ENCODE measurements at regions not wholly inside any gene's neighbourhood (a gene's known extent, or its start where the extent isn't known, plus 50 kb on each side); places are given as distances from the start of the nearest gene placed in this dataset.

- DNase-seq (ENCODE audit: low read depth, low spot score) (no peak), ATAC-seq (no peak)
- POLR2A ChIA-PET: no interaction called here
- H3K4me1 ChIP-seq (ENCODE audit: control insufficient read depth, insufficient read depth, low read length): no peaks in the 10 kb centered on the region
- H3K27ac ChIP-seq (ENCODE audit: low read length): no peak overlapping the region
- H3K4me3 ChIP-seq (ENCODE audit: low read depth in 2 of 2, low read length in 2 of 2): no peak overlapping the region
- TF ChIP-seq CTCF (IDR thresholded peaks at IDR 0.05) (no peak), TCF7L2 (IDR thresholded peaks at IDR 0.05; ENCODE audit: low read depth, low read length) (no peak), REST (IDR thresholded peaks at IDR 0.05; ENCODE audit: insufficient read depth in 1 of 2, low read depth in 2 of 2, low read length in 1 of 2) (no peak), POLR2AphosphoS5 (IDR thresholded peaks at IDR 0.05; ENCODE audit: low read depth, low read length) (no peak), SIN3A (IDR thresholded peaks at IDR 0.05; ENCODE audit: borderline replicate concordance, insufficient read depth, low read depth, low read length) (no peak)
- in situ Hi-C loops (cut with HindIII; ENCODE audit: low pct_unique_long_range_greater_than_20kb, low sequenced_read_pairs) (no loop called here), intact Hi-C loops (cut with micrococcal nuclease; ENCODE audit: unreplicated experiment) (no loop called here)
- H3K9me3 ChIP-seq (ENCODE audit: control insufficient read depth, insufficient read depth, low read depth, low read length): no peaks in the 10 kb centered on the region
- H3K27me3 ChIP-seq (ENCODE audit: control insufficient read depth, insufficient read depth, low read length): no peaks in the 10 kb centered on the region
- CTCF ChIA-PET: no interaction called here
- BruUV-seq (replicated peaks): no TSS peak
- H3K36me3 ChIP-seq (ENCODE audit: control insufficient read depth, insufficient read depth, low read length): no peaks in the 10 kb centered on the region
Measured at GRCh38 chr1:191163621-191164020, 686.0 kb upstream of the BRINP3 start.

- no peak for TF ChIP-seq CTCF (IDR thresholded peaks at IDR 0.05)
- TF ChIP-seq TCF7L2 (IDR thresholded peaks at IDR 0.05; ENCODE audit: low read depth, low read length): no peak
- TF ChIP-seq REST (IDR thresholded peaks at IDR 0.05; ENCODE audit: insufficient read depth in 1 of 2, low read depth in 2 of 2, low read length in 1 of 2): no peak
- no peak for TF ChIP-seq POLR2AphosphoS5 (IDR thresholded peaks at IDR 0.05; ENCODE audit: low read depth, low read length)
- TF ChIP-seq SIN3A (IDR thresholded peaks at IDR 0.05; ENCODE audit: borderline replicate concordance, insufficient read depth, low read depth, low read length): no peak
Measured at GRCh38 chr1:191174298-191174697, 696.6 kb upstream of the BRINP3 start.

More at GRCh38 chr1:191174298-191174697, 696.6 kb upstream of the BRINP3 start:
- Histone ChIP-seq H3K9me3 (ENCODE audit: control insufficient read depth, insufficient read depth, low read depth, low read length) (no peaks in the 10 kb centered on the region), H3K27ac (ENCODE audit: low read length) (peak overlapping the region; percentile 25; the same call in 1 of the 2 replicates), H3K36me3 (ENCODE audit: control insufficient read depth, insufficient read depth, low read length) (no peaks in the 10 kb centered on the region), H3K27me3 (ENCODE audit: control insufficient read depth, insufficient read depth, low read length) (no peaks in the 10 kb centered on the region), H3K4me3 (ENCODE audit: low read depth in 2 of 2, low read length in 2 of 2) (peak overlapping the region in 1 of 2 experiments; percentile 9; a peak in 1 of 4 replicates), H3K4me1 (ENCODE audit: control insufficient read depth, insufficient read depth, low read length) (no peaks in the 10 kb centered on the region)
- ChIA-PET CTCF (no interaction called here), POLR2A (no interaction called here)
- intact Hi-C loops (cut with micrococcal nuclease; ENCODE audit: unreplicated experiment) (no loop called here), in situ Hi-C loops (cut with HindIII; ENCODE audit: low pct_unique_long_range_greater_than_20kb, low sequenced_read_pairs) (no loop called here)
- ATAC-seq (no peak), DNase-seq (ENCODE audit: low read depth, low spot score) (no peak)
- BruUV-seq (replicated peaks): no TSS peak
